ENCODE measurements at regions not wholly inside any gene's neighbourhood (a gene's known extent, or its start where the extent isn't known, plus 50 kb on each side); places are given as distances from the start of the nearest gene placed in this dataset.
"Not testable (repeated sequence)": the region's sequence is repeated elsewhere in the genome, so short reads cannot be mapped to it uniquely, and the experiment has no call there.

DNA sequence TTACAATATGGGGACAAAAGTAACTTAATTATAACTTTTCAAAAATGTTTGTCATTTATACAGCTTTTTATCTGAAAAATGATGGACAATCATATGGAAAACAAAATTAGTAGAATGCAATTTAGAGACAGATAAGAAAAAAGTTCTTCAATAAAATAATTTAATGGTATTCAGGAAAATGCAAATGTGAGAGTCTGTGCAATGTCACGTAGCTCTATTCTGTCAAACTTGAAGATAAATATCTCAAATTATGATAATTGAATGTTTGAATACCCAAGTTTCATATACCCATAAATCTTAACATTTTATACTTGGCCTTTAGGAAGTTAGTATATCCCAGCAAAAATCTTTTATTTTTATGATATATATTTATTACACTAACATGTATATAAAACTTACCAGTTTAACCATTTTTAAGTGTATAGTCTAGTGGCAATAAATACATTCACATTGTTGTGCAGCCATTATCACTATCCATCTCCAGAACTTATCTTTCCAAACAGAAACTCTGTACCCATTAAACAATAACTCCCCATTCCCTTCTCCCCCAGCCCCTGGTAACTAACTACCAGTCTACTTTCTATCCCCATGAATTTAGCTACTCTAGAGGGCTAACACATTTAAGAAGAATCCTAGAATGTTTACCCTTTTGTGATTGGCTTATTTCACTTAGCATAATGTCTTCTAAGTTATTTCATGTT is 311.5 kb downstream of the SOCS6 start:
- DNase-seq (ENCODE audit: low read depth): no peak

DNA sequence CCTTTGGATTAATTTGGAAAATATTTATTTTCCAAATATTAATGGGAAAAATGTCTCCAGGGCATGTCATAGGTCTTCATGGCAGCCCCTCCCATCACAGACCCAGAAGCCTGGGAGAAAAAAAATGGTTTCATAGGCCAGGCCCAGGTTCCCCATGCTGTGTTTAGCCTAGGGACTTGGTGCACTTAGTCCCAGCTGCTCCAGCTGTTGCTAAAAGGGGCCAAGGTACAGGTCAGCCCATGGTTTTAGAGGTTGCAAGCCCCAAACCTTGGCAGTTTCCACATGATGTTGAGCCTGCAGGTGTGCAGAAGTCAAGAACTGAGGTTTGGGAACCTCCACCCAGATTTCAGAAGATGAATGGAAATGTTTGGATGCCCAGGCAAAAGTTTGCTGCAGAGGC is 309.6 kb downstream of the SOCS6 start:
- DNase-seq (ENCODE audit: low read depth): no peak

DNA sequence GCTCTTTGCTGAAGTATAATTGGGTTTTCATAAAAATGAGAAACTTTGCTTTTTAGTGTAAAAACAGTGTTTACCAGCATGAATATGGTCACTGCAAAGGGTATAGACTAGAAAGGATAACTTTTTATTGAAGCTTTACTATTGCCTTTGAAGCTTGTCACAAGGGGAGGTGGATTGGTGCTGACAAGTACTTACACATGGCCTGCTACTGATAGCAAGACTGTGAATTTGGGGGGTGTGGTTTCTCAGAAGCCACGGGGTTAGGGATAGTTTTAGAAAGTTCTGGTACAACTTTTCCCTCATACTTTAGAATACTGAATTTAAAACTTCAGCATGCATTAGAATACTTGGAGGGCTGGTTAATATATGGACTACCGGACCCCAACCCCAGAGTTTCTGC is 294.1 kb downstream of the SOCS6 start:
- no peak for DNase-seq (ENCODE audit: low read depth)

DNA sequence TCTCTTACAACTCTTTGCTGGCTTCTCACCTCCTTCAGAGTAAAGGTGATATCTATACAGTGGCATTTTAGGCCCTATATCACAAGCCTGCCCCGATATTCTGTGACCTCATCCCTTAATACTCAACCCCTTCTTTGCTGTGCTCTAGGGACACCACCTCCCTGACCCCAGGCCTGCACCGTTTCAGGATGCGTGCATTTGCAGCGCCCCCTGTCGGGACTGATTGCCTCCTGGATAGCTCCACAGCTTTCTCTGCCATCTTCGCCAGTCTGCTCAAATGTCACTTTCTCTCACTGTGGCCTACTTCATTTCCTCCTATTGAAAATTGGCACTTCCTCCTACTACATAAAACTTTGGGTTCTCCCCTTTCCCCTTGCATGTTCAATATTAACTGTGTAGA is 289.6 kb downstream of the SOCS6 start:
- DNase-seq (ENCODE audit: low read depth): no peak

DNA sequence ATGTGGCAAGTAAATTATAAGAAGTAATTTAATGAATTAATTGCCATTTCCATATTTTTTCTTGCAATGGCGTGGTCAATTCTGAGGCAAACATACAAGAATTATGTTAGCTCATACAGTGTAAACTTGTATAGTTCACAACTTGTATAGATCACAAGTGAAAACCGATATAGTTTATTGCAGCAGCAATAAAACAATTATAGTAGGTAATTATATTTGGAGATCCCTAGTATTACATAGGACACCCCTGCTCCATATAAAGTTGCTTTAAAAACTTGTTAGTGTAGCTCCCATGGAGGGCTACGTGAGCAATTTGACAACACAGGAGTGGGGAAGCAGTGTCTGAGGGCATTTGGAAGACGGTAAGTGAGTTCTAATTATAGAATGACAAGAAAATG is 288.2 kb downstream of the SOCS6 start:
- no peak for DNase-seq (ENCODE audit: low read depth)

DNA sequence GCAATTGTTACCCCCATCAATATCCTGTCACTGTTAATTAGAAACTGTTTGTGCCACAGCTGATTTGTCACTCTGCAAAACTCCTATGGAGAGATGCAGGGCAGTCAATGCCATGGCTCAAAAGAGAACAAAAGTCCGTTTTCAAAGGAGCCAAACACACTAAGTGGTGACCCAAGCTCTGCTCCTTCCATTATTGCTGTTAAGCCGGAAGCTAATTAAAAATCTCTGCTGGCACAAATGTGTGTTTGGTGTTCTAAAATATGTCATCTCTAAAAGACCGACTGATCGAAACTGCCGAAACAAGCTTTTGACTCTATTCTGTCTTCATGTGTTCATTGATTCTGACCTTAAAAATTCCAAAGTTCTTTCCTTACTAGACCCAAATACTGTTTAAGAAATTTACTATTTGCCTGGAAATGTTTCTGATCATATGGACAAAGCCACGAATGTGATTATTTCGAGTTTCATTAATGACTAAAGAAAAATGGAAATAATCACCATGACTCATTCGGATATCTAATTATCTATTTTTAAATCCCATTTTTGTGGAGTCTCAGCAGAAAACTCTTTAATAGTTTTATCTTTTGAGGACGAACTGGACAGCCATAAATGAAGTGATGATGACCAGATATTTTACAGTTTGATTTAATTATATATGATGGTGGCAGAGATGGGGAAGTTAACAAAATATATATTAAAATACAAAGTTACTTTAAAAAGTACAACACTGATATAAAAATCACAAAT is 287.6 kb downstream of the SOCS6 start:
- no peak for DNase-seq (ENCODE audit: low read depth)

DNA sequence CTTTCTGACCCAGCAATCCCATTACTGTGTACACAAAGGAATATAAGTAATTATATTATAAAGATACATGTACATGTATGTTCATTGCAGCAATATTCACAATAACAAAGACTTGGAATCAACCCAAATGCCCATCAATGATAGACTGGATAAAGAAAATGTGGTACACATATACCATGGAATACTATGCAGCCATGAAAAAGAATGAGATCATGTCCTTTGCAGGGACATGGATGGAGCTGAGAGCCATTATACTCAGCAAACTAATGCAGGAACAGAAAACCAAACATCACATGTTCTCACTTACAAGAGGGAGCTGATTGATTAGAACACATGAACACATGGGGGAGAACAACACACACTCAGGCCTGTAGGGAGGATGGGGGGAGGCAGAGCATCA is 286.1 kb downstream of the SOCS6 start:
- DNase-seq (ENCODE audit: low read depth): not testable (repeated sequence)

DNA sequence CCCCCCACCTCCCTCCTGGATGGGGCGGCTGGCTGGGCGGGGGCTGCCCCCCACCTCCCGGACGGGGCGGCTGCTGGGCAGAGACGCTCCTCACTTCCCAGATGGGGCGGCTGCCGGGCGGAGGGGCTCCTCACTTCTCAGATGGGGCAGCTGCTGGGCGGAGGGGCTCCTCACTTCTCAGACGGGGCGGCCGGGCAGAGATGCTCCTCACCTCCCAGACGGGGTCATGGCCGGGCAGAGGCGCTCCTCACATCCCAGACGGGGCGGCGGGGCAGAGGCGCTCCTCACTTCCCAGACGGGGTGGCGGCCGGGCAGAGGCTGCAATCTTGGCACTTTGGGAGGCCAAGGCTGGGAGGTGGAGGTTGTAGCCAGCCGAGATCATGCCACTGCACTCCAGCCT is 280.8 kb downstream of the SOCS6 start:
- not testable (repeated sequence) for DNase-seq (ENCODE audit: low read depth)

DNA sequence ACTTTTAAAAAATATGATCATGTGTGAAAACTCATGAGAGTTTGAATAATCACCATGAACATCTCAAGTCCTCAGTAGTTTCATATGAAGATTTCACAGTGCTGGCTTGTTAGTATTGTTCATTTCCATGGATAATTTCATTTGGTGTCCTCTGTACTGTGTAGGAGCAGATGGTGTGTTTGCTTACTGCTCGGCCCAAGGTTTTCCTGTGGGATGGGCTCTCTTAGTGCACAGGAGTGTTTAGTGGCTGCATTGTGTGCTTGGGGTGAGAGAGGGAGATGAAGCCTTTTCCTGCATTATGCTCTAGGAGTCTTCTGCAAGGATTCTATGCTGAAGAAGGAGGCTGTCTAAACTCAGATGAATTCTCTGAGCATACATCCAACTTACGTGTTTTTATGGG is 270.6 kb downstream of the SOCS6 start:
- no peak for DNase-seq (ENCODE audit: low read depth)

DNA sequence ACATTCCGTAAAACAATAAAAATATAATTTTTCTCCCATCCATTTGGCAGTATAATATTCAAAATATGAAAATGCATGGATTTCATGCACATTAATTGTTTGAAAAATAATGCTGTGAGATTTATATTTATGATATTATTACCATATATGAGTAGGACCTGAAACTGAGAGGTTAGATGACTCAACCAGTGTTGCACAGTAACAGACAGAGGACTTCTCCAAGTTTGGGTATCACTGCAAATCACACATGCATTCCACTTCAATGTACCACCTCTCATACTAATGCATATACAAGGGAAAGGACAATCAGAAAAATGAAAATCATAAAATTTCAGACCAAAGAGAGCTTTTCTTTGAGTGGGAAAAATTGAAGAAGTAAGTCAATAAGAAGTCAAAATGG is 269.5 kb downstream of the SOCS6 start:
- no peak for DNase-seq (ENCODE audit: low read depth)

DNA sequence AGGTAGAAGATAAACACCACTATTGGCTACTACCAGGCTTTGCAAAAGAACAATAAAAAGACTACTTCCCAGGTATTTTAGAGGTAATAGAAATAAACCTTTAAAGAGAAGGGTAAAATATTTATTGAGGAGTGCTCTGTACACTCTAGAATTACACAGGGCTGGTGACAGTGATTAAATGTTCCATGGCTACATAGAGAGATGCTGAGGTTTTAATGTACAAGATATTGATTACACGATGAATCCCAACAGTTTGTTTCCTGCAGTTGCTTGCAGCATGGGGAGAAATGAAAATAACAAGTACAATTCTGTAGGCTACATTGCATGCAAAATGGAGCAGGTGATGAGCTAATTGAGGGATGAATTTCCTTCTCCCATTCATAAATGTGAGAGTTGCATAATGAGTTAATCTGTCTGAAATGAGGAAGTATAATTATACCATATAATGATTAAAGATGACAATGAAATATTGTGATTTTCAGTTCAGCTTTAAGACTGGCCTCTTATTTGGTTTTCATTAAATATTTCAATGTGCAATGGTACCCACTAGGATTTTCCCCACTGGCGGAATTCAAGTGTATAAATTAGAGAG is 266.1 kb downstream of the SOCS6 start:
- no peak for DNase-seq (ENCODE audit: low read depth)

DNA sequence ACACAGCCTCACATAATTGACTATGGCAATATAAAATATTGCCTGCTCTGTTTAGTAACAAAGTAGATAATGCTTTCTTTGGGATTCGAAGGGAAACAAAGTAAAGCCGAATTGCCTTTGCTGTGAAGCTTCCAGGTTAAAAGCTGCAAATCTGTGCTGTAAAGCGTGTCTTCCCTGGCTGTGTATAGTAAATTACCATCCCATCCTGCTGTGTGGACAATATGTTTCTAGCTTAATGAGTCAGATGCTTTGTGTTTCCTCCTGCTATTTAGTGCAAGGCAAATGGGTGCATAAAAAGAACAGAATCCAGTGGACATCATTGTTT is 265.1 kb downstream of the SOCS6 start:
- no peak for DNase-seq (ENCODE audit: low read depth)

DNA sequence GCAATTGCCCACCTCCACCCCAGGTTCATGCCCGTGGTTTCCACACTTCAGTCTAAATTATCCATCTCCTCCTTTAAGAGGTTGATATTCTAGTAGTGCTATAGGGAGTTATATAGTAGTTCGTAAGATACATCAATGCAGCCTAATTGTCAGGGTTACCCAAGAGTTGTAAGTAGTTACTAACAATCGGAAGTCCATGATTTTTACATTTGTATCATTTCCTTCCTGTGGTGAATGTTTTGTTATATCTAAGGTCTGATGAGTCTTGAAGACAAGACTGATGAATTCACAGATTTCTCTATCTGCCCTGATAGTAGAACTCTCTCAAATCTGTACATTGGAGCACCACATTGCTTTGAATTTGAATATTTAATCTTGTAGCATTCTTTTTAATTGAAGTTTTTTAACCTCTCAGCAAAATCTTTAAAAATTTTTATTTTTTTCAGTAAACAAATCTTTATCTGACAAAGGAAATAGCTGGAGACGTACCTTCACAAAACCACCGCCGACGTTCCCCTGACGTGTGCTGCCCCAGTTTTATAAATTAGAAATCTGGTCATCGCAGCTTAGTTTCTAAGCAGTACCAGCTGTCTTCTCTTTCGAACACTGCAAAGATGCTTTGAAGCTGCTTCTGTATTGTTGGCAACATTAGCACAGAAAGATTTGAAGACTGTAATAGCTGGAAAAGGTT is 264.5 kb downstream of the SOCS6 start:
- DNase-seq (ENCODE audit: low read depth): no peak

DNA sequence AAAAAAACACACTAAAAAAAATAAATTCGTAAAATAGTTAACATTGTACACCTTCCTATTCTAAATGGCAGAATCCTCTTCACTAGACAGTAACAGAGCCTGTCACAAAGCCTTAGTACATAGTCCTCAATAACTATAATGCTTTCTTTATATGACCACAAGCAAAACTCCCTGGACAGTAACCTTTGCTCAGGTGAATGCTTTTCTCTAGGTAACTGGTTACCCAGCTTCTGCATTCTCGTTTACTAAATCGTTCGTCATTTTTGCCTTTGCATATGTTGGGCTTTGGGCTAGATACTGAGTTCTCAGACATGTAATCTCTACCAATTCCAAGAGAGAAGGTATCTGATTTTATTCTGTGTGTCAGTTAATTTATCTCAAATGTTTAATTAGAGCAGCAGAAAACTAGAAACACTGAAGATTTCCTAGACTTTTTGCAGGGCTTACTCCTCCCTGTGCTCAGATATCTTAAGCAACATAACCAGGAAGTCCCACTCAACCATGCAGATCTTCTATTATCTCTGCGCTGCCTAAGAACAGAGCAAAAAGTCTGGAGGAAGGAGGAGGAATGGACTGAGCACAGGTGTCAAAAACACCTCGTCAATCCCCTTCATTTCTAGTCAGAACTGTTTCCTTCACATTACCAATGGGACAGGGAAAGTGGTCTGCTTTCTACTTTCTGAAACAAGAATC is 247.7 kb downstream of the SOCS6 start:
- DNase-seq (ENCODE audit: low read depth): no peak

DNA sequence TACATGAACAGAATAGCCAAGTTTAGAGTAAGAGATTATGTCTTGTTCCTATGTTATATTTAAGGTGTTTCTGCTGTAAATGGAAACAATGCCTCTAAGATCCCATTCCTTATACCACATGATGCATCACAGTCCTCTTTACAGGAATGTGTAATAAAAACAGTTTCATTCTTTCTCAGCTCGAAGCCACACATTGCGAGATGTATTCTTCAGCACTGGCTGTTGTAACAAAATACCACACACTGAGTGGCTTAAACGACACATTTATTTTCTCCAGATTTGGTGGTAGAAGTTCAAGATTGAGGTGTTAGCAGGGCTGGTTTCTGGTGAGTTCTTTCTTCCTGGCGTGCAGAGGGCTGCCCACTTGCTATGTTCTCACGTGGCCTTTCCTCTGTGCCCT is 246.2 kb downstream of the SOCS6 start:
- no peak for DNase-seq (ENCODE audit: low read depth)

DNA sequence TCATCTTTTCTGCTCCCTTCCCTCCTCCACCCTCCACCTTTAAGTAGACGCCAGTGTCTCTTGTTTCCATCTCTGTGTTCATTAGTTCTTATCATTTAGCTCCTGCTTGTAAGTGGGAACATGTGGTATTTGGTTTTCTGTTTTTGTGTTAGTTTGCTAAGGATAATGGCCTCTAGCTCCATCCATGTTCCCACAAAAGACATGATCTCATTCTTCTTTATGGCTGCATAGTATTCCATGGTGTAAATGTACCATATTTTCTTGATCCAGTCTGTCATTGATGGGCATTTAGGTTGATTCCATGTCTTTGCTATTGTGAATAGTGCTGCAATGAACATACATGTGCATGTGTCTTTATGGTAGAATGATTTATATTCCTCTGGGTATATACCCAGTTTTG is 236.5 kb downstream of the SOCS6 start:
- DNase-seq (ENCODE audit: low read depth): not testable (repeated sequence)

DNA sequence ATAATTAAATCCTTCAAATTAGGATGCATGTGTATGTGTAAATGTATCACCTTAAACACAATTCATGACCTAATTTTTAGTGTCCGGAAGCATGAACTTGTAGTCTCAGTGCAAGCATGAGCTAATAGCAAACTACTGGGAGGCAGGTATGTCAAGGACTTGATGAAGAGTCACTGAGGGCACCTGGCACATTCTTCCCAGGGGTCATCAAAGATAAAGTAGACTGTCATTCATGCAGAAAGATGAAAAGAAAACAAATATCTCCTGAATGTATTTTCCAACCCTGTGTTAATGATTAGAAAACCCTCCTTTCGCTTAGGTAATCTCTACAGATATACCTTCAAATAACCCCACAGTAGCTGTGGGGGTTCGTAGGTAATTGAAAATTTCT is 234.9 kb downstream of the SOCS6 start:
- DNase-seq (ENCODE audit: low read depth): no peak

DNA sequence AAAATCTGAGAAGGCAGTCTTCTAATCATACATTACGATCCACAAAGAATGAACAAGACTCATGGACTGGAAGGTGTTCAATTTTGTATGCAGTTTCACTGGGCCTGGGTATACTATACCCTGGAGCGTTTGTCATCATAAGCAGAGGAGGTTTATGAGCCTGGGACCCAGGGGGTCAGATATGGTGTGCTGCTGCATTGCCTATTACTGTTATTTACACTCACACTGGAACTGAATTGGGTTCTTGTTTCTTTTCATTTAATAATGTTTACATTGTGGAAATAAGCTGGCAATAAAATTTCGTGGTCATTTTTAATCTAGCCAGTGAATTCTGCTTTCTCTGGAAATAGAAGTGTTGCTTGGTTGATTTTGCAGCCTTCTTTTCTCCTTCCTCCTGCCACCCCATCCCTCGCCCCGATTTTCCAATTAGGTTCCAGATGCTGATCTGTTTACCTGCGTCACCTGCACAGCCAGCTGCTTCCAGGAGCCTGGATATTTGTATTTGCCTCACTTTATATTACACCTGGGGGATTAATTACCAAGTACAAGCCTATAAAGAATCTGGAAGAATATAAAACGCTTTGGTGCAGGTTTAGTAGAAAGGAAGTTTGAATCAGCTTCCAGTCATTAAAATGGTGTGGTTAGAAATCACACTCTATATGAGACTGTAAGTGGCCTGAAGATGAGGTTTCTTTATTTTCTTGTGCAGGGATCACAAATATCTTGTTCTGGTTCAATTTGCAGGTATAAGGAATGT is 234.4 kb downstream of the SOCS6 start:
- DNase-seq (ENCODE audit: low read depth): no peak

DNA sequence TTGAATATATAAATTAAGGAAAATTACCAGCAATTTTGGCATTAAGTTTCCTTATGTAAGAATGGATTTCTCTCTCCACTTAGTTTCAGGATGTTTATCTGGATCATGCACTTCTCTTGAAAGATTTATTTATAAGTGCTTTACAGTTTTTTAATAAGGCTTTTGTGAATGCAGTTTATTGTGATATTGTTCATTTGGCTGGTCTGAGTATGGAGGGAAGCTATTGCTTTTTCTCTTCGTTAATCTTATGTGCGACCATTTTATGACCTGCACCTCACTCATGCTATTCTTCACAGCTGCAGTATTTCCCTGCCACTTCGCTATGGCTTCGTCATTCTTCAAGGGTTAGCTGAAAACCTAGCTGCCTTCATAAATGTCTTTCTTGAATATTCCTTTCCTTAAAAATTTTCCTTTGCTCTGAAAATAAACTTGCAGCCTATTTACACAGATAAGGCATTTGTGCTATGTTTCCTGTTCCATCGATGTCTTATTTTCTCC is 233.4 kb downstream of the SOCS6 start:
- no peak for DNase-seq (ENCODE audit: low read depth)

DNA sequence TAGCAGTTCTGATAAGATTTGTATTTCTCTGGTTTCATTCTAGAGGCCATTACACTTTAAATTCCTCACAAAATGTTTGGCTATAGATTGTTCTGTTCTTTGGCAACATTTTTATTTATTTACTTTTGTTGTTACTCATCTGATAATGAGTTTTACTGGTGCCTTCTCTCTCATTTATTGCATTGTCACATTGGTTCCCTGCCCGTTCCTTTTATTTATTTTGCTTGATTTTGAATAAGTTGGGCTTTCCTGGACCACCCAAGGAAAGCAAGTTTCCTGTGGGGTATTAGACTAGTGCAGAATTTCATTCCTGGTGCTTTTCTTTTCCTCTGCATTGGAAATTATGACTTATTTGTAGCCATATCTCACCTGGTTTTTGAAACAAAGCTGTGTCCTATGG is 232.0 kb downstream of the SOCS6 start:
- DNase-seq (ENCODE audit: low read depth): no peak

DNA sequence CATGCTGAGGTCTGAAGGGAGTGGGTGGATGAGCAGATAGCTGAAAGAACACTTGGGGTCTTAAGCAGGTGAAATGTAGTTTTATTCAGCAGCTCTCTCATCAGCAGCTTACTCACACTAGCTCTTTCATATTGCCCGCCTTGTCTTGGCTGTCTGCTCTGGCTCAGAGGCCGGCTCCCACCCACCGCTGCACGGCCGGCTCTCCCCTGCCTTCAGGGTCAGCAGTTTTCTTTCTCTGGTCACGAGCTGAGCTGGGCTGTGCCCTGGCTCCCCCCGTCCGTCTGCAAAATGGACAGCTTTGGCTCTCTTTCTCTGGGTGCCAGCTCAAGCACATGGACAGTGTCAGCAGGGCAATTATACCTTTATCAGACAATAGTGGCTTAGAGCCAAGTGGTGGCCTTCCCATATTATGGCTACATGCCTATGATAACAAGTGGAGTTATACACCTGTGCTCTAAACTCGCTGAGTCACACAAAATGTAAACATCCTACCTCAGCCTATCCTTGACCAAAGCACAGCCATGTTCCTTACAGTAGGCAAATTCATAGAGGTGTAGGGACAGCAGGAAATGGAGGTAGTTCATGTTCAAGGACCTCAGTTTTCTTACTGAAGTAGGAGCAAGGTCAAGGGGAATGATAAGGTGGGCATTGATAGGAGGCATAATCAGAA is 224.8 kb downstream of the SOCS6 start:
- DNase-seq (ENCODE audit: low read depth): no peak
